GM21529 (cell line): ENCODE measurements at regions not wholly inside any gene's neighbourhood (a gene's known extent, or its start where the extent isn't known, plus 50 kb on each side); places are given as distances from the start of the nearest gene placed in this dataset.

Experiments used
- ATAC-seq: cut with Tn5 transposase; IDR thresholded peaks from one replicate; pipeline ENCODE4 v1.9.1; 2021; ENCODE audit not compliant: unreplicated experiment

- no peak for ATAC-seq
These were observed 144.6 kb upstream of the TBX20 start for GRCh38 chr7:35398518-35398917.

- ATAC-seq = no peak
These were observed 136.2 kb upstream of the TBX20 start for GRCh38 chr7:35390146-35390545.

GRCh38 chr7:35389636-35390035 lies 135.7 kb upstream of the TBX20 start:
- no peak for ATAC-seq

GRCh38 chr7:35386816-35387706 lies 133.2 kb upstream of the TBX20 start:
- no peak for ATAC-seq

DNA sequence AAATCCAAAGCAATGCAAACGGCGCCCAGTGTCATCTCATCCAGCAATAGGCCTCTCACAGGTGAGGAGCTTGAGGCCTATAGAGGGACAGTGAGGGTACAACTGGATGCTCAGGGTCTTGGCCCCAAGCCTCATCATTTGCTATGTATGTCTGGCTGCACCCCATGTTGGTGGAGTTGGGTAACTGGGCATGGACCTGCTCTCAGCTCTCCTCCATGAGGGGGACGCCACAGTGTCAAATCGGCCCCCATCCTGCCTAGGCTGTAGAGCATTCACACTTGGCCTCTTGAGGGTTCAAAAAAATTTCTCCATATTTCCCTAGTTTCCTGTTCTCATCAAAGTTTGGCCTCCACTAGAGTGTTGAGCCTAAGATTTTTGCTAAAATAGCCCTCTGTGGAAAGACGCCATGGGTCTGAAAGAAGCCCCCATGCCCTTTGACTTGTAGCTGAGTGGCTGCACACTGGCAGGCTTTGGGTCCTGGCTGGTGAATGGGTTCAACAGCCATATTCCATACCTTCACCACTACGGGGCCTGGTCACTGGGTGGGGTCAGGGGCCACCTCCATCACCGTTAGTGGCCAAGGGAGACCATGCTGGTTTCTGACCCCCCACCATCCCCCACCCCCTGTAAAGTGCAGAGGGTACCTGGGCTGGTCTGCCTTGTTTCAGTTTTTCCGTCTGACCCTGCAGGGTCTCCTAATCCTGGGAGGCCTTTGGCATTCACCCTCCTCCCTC lies 132.3 kb upstream of the TBX20 start:
- no peak for ATAC-seq

- no peak for ATAC-seq
These were observed 131.1 kb upstream of the TBX20 start for GRCh38 chr7:35384761-35385700.

DNA sequence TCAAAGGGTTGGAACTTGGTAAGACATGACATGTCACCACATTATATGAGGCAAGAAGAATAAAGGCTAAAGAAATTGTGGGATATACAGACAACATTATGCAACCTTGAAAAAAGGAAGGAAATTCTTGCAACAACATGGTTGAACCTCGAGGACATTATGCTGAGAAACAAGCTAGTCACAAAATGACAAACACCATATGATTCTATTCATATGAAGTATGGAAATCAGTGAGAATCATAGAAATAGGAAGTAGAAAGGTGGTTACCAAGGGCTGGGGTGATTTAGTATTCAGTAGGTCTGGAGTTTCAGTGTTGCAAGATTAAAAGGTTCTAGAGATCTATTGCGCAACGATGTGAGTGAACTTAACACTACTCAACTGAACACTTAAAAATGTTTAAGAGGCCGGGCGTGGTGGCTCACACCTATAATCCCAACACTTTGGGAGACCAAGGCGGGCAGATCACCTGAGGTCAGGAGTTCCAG lies 126.9 kb upstream of the TBX20 start:
- ATAC-seq = no peak

DNA sequence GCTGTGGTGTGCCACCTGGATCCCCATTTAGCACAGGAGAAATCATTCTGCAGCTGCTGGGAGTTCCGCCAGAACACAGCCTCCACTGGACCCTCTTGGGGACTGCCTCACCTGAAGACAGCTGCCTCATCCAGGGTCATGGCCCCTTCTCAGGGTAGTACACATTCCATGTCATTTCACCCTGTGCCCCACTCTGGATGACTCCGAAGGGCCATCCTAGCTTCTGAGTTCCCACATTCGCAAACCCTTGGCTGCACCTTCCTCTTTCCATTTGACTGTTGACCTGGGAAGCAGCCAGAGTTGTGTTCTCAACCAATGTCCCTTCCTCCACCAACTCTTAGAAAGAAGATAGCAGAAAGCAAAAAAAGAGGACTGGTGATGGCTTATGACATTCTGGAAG lies 125.6 kb upstream of the TBX20 start:
- no peak for ATAC-seq

DNA sequence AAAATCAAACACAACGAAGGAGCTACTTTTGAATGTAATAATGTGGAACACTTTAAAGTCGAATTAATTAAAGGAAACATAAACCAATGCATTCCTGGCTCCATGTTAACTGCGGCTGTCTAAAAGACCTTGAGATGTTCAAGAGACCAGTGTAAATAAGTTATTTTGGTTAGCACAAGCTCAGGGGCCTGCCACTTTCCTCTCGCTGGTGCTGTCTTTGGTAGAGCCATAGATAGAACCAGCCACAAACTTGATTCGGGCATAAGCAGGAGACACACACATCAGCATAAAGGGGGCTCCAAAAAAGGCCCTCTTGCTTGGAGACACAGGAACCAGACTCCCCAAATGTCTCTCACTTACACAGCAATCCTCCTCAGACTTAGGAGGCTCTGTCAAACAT lies 121.6 kb upstream of the TBX20 start:
- no peak for ATAC-seq

GRCh38 chr7:35374858-35375257 lies 121.0 kb upstream of the TBX20 start:
- no peak for ATAC-seq

GRCh38 chr7:35371221-35371620 lies 117.3 kb upstream of the TBX20 start:
- ATAC-seq = no peak

DNA sequence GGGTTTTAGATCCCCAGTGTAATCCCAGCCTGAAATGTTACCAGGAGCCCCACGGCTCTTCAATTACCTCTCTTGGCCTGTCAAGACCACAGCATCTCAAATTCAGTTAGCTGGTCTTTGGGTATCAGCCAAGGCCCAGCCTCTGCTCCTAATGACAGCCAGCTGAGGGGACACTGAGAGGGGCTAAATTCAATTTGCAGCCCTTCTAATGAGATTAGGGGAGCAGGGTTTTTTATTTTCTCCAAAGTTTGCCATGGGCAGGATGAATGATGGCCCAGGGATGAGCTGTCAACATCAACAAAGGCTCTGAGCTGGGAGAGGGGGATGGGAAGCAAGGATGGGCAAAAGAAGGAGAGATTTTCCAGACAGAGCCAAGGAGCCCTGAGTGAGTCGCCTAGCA lies 116.8 kb upstream of the TBX20 start:
- no peak for ATAC-seq

DNA sequence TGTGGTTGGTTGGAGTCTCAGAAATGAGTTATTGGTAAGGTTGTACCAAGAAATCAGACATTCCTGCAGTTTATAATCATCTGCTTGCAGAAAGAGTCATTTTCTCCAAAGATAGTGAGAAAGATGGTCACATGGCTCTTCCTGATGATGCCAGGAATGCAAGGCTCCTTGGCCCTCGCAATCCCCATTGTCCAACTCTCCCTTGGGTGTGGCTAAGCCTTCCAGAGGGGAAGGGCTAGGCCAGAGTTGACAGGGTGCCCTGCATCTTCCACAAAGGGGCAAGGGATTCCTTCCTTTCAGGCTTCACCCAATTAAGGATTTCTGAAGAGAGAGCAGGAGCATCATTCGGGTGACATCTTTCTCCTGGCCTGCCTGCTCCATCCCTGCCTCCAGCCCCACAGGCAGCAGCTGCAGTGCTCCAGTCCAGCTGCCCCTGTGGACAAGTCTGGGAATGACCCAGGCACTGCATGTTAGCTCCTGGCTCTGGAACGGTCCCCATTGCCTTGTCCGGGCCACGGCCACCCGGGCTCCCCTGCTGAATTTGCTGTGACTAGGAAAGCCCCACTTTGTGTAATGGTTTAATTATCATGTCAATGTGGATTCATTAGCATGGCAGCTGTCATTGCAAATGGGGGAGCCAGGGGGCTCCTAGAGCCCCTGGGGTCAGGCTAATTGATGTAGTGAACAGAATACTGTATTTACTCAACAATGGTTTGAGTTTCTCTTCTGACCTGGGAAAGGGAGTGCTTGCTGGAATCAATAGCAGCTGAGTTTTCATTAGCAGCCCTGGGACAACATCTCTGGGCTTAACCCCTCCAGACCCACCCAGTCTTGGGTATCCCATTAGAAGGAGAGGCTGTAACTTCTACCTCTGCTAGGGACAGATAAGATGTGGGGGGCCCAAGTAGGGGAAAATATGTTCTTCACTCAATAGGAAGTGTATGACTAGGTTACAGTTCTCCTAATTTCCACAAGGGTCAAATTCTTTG lies 112.6 kb upstream of the TBX20 start:
- ATAC-seq = no peak

DNA sequence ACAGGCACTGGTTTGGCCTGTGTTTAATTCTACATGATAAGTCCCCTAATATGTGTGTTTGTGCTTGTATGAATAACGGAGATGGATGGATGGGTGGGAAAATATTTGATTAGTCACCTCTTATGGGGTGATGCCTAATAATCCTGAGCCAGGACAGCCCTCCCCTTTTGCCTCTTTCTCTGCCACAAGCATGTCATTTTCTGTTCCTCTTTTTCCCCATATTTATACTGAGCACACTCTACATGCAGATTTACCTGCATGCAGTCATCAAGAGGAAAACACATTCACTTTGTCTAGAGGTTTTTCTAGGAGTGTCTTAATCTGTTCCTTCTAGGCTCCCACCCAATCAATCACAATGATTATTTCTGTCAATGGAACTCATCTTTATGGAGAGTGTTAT lies 111.6 kb upstream of the TBX20 start:
- ATAC-seq = no peak

- ATAC-seq = no peak
These were observed 108.4 kb upstream of the TBX20 start for GRCh38 chr7:35362341-35362740.

GRCh38 chr7:35359423-35359822 lies 105.5 kb upstream of the TBX20 start:
- ATAC-seq = no peak

- no peak for ATAC-seq
These were observed 102.6 kb upstream of the TBX20 start for GRCh38 chr7:35356495-35356894.

DNA sequence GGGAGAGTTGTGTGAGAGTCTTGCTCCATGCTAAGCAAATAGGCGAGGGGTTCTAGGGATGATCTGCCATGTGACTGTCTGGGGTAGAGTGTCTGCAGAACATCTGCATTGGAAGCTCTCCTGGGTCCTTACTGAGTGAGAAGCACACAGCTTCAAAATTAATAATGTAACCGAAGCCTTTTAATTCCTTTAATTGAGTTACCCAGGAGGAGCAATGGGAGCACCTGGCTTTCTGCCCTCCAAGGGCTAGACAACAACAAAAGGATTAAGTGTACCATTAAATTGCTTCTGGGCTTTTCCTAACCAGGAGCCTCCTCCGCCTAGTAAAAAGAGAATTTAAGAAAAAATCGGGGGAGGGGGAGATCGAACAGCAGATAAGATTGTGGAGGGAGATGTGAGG lies 102.0 kb upstream of the TBX20 start:
- no peak for ATAC-seq

DNA sequence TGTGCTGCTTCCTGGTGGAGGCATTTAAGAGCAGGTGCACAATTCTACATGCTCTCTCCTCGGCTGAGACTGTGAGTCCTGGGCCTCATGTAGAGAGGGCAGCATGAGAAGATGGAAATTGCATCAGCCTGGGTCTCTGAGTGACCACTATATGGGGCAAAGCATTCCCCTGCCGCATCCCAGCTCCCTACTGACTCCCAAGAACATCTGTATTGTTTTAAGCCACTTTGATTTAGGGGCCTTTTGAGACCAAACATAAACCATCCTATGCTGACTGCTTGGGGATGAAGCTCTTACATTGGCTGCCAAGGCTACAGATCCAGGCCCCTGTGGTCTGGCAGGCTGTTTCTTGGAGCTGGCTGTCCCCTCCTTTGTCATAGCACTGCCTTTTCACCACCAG lies 101.3 kb upstream of the TBX20 start:
- ATAC-seq = no peak

DNA sequence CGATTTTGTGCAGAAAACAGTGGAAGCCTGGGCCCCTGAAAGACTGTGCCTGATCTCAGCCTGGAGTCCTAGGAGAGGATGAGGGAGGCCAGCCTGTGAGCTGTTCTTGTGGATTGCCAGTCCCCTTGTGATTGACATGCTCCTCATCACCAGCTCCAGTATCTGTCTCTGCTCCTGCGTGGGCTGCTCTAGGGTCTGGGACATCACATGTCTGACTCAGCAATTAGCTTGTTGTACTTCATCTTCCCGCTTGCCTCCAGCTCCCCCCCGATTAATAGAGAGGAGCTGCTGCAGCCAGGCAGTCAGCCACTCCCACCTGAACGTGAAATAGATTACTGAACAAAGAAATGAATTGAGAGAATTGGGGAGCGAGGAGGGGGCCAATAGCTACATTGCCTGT lies 99.6 kb upstream of the TBX20 start:
- no peak for ATAC-seq
